Posterior cingulate gyrus (tissue), 11 donors: ENCODE measurements at regions not wholly inside any gene's neighbourhood (a gene's known extent, or its start where the extent isn't known, plus 50 kb on each side); places are given as distances from the start of the nearest gene placed in this dataset.
"Not testable (repeated sequence)": the region's sequence is repeated elsewhere in the genome, so short reads cannot be mapped to it uniquely, and the experiment has no call there.

Experiments
- DNase-seq, 10 donors: peaks; one replicate each; pipeline versions ENCODE4 v3.0.0 to v3.0.0-alpha.2; 2020 to 2021; ENCODE audit warnings: mixed read lengths in 3 of 10
- intact Hi-C: fragments of 100-400 bp; cut with DNase I; formaldehyde crosslinking; loops from one replicate; pipeline ENCODE4 v1.15.1; 2023

- intact Hi-C loops = no loop called here
Observed at GRCh38 chr9:73059247-73059646, 92.4 kb upstream of the ANXA1 start.

DNA sequence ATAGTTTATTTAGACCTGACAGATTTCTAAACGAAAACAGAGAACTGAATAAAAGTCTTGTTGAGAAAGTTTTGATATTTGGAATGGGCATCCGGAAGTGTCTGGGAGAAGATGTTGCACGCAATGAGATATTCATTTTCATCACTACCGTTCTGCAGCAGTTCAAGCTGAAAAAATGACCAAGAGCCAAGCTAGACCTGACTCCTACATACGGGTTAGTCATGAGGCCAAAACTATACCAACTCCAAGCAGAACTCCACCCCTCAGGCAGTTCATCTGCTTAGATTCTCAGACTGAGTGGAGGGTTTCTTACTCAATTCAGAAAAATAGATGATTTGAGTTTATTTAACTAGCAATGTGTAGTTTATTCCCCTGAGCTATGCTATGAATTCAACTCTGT lies 95.4 kb upstream of the ANXA1 start:
- DNase-seq = no peak
- intact Hi-C loops = no loop called here

More at GRCh38 chr9:73059247-73059646, 92.4 kb upstream of the ANXA1 start:
- no peak for DNase-seq

GRCh38 chr9:73054091-73054490 lies 97.6 kb upstream of the ANXA1 start:
- no peak for DNase-seq
- intact Hi-C loops = no loop called here

GRCh38 chr9:73053543-73053942 lies 98.1 kb upstream of the ANXA1 start:
- DNase-seq = no peak
- intact Hi-C loops = no loop called here

DNA sequence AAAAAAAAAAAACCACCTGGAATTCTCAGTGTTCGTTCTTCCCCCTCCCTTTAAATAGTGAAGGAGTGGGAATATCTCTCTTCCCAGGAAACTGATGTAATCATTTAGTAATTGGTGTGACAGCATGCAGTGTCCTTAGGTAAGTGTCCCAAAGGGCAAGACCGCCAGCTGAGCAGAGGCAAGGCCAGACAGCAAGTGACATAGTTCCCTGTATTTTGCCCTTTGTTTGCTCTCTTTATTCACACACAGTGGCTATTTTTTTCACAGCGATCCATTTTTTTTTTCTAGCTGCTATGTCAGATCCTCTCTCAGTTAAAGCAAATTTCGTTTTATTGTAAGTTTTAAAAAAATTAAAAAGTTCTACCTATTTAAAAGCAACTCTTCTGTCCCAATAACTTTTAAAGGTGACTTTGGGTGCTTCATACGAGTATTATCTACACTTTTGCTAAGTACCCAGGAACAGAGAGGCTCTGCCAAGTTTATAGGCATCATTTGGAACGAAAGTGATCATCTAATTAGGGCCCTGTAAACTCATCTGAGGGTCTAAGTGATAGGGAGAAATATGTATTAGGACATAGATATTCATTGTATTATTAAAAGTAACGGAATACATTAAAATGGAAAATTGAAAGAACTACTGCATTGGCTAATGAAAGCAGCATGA lies 98.2 kb upstream of the ALDH1A1 start:
- intact Hi-C loops = no loop called here
- DNase-seq = peak in 1 of 10 donors; percentile 44

DNA sequence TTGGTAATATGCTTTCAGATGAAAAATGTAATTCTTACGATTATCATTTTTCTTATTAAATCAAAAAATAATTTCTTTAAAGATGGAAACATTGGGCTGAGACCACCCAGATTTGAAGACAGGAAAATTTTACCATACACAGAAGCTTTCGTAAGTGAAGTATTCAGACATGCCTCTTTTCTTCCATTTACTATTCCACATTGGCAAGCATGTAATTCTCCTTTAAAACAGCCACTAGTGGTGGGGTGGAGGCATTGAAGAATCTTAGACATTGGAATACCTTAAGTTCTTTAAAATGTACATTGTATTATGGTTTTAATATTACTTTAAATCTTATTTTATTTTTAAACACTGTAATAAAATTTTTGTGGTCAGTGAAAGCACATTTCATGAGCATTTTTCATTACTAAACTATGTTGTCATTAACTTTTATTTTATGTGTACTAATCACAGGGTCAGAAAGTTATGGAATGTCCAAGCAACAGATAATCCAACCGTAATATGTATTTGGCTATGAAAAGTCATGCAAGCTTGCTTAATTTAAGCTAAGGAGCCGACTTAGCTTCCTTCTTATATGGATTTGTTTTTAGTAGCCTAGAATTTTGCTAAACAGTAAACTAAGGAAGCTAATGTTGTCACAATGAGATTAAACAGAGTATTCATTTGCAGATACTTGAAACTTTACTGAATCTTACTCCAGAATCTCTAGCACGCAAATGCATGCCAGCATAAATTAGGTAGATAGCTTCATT lies 97.4 kb upstream of the ALDH1A1 start:
- intact Hi-C loops = no loop called here
- no peak for DNase-seq

DNA sequence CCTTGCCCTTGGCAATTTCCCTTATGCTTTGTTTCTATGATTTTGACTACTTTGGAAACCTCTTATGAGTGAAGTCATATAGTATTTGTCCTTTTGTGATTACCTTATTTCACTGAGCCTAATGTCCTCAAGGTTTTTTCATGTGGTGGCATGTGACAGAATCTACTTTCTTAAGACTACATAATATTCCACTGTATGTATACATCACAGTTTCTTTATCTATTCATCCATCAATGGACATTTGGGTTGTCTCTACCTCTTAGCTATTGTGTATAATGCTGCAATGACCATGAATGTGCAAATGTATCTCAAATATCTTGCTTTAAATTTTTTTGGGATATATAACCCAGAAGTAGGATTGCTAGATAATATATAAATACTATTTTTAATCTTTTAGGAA lies 96.4 kb upstream of the ALDH1A1 start:
- no peak for DNase-seq
- intact Hi-C loops = no loop called here

DNA sequence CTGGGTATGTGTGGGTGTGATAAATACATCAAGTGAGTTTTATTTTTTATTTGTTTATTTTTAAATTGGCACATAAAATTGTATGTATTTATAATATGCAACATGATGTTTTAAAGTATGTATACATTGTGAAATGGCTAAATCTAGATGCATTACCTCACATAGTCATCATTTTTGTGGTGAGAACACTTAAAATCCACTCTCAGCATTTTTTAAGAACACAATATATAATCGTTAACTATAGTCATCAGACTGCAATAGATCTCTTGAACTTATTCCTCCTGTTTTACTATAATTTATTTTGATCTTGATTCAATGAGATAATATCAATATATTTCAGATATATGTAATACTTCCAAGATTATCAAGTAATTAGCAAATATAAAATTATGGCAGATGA lies 93.9 kb upstream of the ALDH1A1 start:
- intact Hi-C loops = no loop called here
- no peak for DNase-seq

GRCh38 chr9:73044776-73045175 lies 91.9 kb upstream of the ALDH1A1 start:
- intact Hi-C loops = not testable (repeated sequence)

GRCh38 chr9:73042155-73042554 lies 89.3 kb upstream of the ALDH1A1 start:
- no peak for DNase-seq
- intact Hi-C loops = no loop called here

More at GRCh38 chr9:73044776-73045175, 91.9 kb upstream of the ALDH1A1 start:
- peak in 1 of 10 donors; percentile 37 for DNase-seq

- no peak for DNase-seq
- intact Hi-C loops = no loop called here
Observed at GRCh38 chr9:73039271-73040263, 86.7 kb upstream of the ALDH1A1 start.

- intact Hi-C loops = no loop called here
- DNase-seq = peak in 7 of 10 donors; percentile 10 to 70 (median 20)
Observed at GRCh38 chr9:73038613-73039012, 85.8 kb upstream of the ALDH1A1 start.

GRCh38 chr9:73038089-73038509 lies 85.2 kb upstream of the ALDH1A1 start:
- DNase-seq = no peak
- intact Hi-C loops = no loop called here

DNA sequence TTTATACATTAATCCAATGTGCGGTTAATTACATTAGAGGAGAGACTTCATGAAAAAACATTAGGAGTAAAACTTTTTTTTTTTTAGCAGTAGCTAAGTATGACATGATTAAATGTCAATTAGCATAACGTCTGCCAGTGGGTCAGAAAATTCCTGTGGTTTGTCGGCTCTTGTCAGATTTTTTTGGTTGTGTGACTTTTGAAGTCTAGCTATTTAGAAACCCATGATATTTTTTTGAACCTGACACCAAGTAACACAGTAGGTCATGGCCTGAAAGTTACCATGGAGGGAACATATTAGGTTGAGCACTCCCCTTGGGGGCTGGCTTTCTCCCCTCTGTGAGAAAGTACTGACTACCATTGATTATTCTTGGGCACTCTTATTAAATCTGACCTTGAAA lies 84.8 kb upstream of the ALDH1A1 start:
- no peak for DNase-seq
- intact Hi-C loops = no loop called here

GRCh38 chr9:73034962-73035361 lies 82.1 kb upstream of the ALDH1A1 start:
- intact Hi-C loops = no loop called here
- DNase-seq = no peak

- DNase-seq = no peak
- intact Hi-C loops = no loop called here
Observed at GRCh38 chr9:73031350-73031749, 78.5 kb upstream of the ALDH1A1 start.

GRCh38 chr9:73030370-73031030 lies 77.6 kb upstream of the ALDH1A1 start:
- intact Hi-C loops = no loop called here
- no peak for DNase-seq

DNA sequence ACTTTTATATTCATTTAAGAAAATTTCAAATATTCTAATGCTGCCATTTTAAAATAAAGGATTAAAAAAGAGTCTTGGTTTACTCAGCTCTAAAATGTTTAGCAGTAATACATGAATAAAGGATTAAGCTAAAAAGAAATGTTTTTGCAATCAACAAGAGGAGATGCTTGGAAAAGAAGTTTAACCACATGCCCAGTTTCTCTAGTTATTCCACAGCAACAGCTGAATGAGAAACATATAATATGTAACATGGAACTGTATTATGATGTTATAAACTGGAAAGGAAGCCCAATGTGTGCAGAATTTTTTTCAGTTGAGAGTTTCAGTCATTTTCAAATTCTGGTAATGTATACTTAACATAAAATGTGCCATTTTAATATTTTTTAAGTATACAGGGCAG lies 76.5 kb upstream of the ALDH1A1 start:
- no peak for DNase-seq
- intact Hi-C loops = loop anchor here (10.0 kb wide), 2 partner anchors 745 to 995 kb away; no protein-coding TSS in a partner anchor

GRCh38 chr9:73026375-73026774 lies 73.5 kb upstream of the ALDH1A1 start:
- intact Hi-C loops = loop anchor here (10.0 kb wide), 2 partner anchors 742 to 992 kb away; no protein-coding TSS in a partner anchor
- DNase-seq = no peak

- intact Hi-C loops = loop anchor here (5.0 to 10.0 kb wide), 4 partner anchors 152 to 990 kb away; no protein-coding TSS in a partner anchor
Observed at GRCh38 chr9:73024601-73025034, 71.8 kb upstream of the ALDH1A1 start.

More at GRCh38 chr9:73024601-73025034, 71.8 kb upstream of the ALDH1A1 start:
- DNase-seq = no peak
